NCI-H446 treated with DMSO at 0.1 percent for 48 hours (cell line): ENCODE measurements at regions not wholly inside any gene's neighbourhood (a gene's known extent, or its start where the extent isn't known, plus 50 kb on each side); places are given as distances from the start of the nearest gene placed in this dataset.

Experiments used
- DNase-seq: peaks from one replicate; lab custom pipeline; 2025; lab: John Stamatoyannopoulos, UW

- DNase-seq, result no peak
These were observed 61.2 kb upstream of the GLI2 start for GRCh38 chr2:120674246-120675170.

GRCh38 chr2:120675460-120676130 is 60.1 kb upstream of the GLI2 start:
- DNase-seq, result no peak

GRCh38 chr2:120677221-120677620 is 58.4 kb upstream of the GLI2 start:
- DNase-seq, result no peak

GRCh38 chr2:120677696-120678247 is 57.9 kb upstream of the GLI2 start:
- DNase-seq, result no peak

GRCh38 chr2:120678251-120678650 is 57.4 kb upstream of the GLI2 start:
- no peak for DNase-seq

GRCh38 chr2:120678926-120679325 is 56.7 kb upstream of the GLI2 start:
- no peak for DNase-seq

GRCh38 chr2:120679526-120679925 is 56.1 kb upstream of the GLI2 start:
- no peak for DNase-seq

GRCh38 chr2:120680136-120680761 is 55.4 kb upstream of the GLI2 start:
- peak; percentile 22 for DNase-seq

GRCh38 chr2:120681181-120681580 is 54.5 kb upstream of the GLI2 start:
- DNase-seq, result no peak

- no peak for DNase-seq
These were observed 53.9 kb upstream of the GLI2 start for GRCh38 chr2:120681696-120682288.

- DNase-seq, result no peak
These were observed 53.0 kb upstream of the GLI2 start for GRCh38 chr2:120682654-120683053.

GRCh38 chr2:120683081-120683480 is 52.6 kb upstream of the GLI2 start:
- DNase-seq, result no peak

- DNase-seq, result no peak
These were observed 52.0 kb upstream of the GLI2 start for GRCh38 chr2:120683701-120684100.

- no peak for DNase-seq
These were observed 51.2 kb upstream of the GLI2 start for GRCh38 chr2:120684289-120685065.

- DNase-seq, result no peak
These were observed 50.3 kb upstream of the GLI2 start for GRCh38 chr2:120685066-120685973.
